ENCODE measurements at regions not wholly inside any gene's neighbourhood (a gene's known extent, or its start where the extent isn't known, plus 50 kb on each side); places are given as distances from the start of the nearest gene placed in this dataset.

- TF ChIP-seq CTCF (conservative IDR thresholded peaks at IDR 0.05; ENCODE audit: low read depth, low read length) (no peak), EZH2 (IDR thresholded peaks at IDR 0.05; ENCODE audit: low read length, unreplicated experiment) (no peak), EZH2phosphoT487 (IDR thresholded peaks at IDR 0.05; ENCODE audit: borderline replicate concordance, low read length) (no peak)
These were observed 370.7 kb upstream of the SLCO3A1 start for GRCh38 chr15:91482799-91483198.
